OCI-LY1 (cell line): ENCODE measurements at regions not wholly inside any gene's neighbourhood (a gene's known extent, or its start where the extent isn't known, plus 50 kb on each side); places are given as distances from the start of the nearest gene placed in this dataset.

Experiments
- H2AFZ ChIP-seq: fragments of 200-600 bp; sonication (generic), shearing (Covaris generic); 2 replicates; pipeline ENCODE4 v1.6.0; 2014; ENCODE audit warnings: antibody characterized with exemption, mild to moderate bottlenecking, low read length
- H3F3A ChIP-seq: fragments of 200-600 bp; sonication (generic), shearing (Covaris generic); 2 replicates; pipeline ENCODE4 v1.6.0; 2014; ENCODE audit warnings: mild to moderate bottlenecking, antibody characterized with exemption, low read length, moderate library complexity; ENCODE audit not compliant: insufficient read depth
- H3K27ac ChIP-seq: fragments of 200-600 bp; sonication (generic); 2 replicates; pipeline ENCODE4 v1.5.1; 2014; ENCODE audit warnings: low read length, mixed run types, mild to moderate bottlenecking, low read depth; ENCODE audit not compliant: poor library complexity, severe bottlenecking
- H3K27me3 ChIP-seq: fragments of 200-600 bp; sonication (generic); 2 replicates; pipeline ENCODE4 v1.6.0; 2014; ENCODE audit warnings: antibody characterized with exemption, mild to moderate bottlenecking, low read length, moderate library complexity; ENCODE audit not compliant: insufficient read depth
- H3K36me3 ChIP-seq: fragments of 200-600 bp; sonication (generic); 2 replicates; pipeline ENCODE4 v1.6.1; 2014; ENCODE audit warnings: mild to moderate bottlenecking, antibody characterized with exemption, low read length, moderate library complexity, mixed read lengths; ENCODE audit not compliant: insufficient read depth
- H3K4me1 ChIP-seq: fragments of 200-600 bp; sonication (generic); 2 replicates; pipeline ENCODE4 v1.5.1; 2014; ENCODE audit warnings: mild to moderate bottlenecking, low read length, moderate library complexity; ENCODE audit not compliant: insufficient read depth, severe bottlenecking
- H3K4me2 ChIP-seq: fragments of 200-600 bp; sonication (generic), shearing (Covaris generic); 2 replicates; pipeline ENCODE4 v1.6.1; 2014; ENCODE audit warnings: low read length
- H3K4me3 ChIP-seq: fragments of 200-600 bp; sonication (generic); 2 replicates; pipeline ENCODE4 v1.5.1; 2014; ENCODE audit warnings: low read length, low read depth, mild to moderate bottlenecking, mixed read lengths; ENCODE audit not compliant: poor library complexity, severe bottlenecking
- H3K79me2 ChIP-seq: fragments of 200-600 bp; shearing (Covaris generic); 2 replicates; pipeline ENCODE4 v1.6.1; 2016; ENCODE audit warnings: mixed run types, low read length, mixed read lengths; ENCODE audit not compliant: insufficient read depth
- H3K9ac ChIP-seq: fragments of 200-600 bp; sonication (generic), shearing (Covaris generic); 2 replicates; pipeline ENCODE4 v1.6.1; 2014; ENCODE audit warnings: mild to moderate bottlenecking, low read length, mixed read lengths
- H3K9me2 ChIP-seq: fragments of 200-600 bp; sonication (generic), shearing (Covaris generic); 2 replicates; pipeline ENCODE4 v1.6.1; 2014; ENCODE audit warnings: low read depth, mild to moderate bottlenecking, low read length, mixed read lengths
- H3K9me3 ChIP-seq: fragments of 200-600 bp; shearing (Covaris generic); 2 replicates; pipeline ENCODE4 v1.6.1; 2014; ENCODE audit warnings: low read length, mixed read lengths
- H4K20me1 ChIP-seq: fragments of 200-600 bp; sonication (generic), shearing (Covaris generic); 2 replicates; pipeline ENCODE4 v1.6.0; 2016; ENCODE audit warnings: mild to moderate bottlenecking, low read length; ENCODE audit not compliant: insufficient read depth
- CTCF ChIP-seq: fragments of 200-600 bp; sonication (generic), shearing (Covaris generic); IDR thresholded peaks from 2 replicates; pipeline ENCODE4 v1.5.1; 2017; ENCODE audit warnings: mild to moderate bottlenecking, antibody characterized with exemption, low read length, moderate library complexity, mixed read lengths
- EZH2 ChIP-seq: fragments of 200-600 bp; sonication (generic), shearing (Covaris generic); IDR thresholded peaks from 2 replicates; pipeline ENCODE4 v1.8.0; 2017; ENCODE audit warnings: borderline replicate concordance, mixed run types, mild to moderate bottlenecking, antibody characterized with exemption, low read length, moderate library complexity, mixed read lengths

- no peak overlapping the region for H3K4me2 ChIP-seq
- no peak overlapping the region for H3K4me3 ChIP-seq
- H3K9me2 ChIP-seq = no peaks in the 10 kb centered on the region
- TF ChIP-seq EZH2 = no peak
- TF ChIP-seq CTCF = no peak
- H4K20me1 ChIP-seq = no peaks in the 10 kb centered on the region
- H3K9ac ChIP-seq = no peak overlapping the region
- no peaks in the 10 kb centered on the region for H3K4me1 ChIP-seq
- no peaks in the 10 kb centered on the region for H3K27me3 ChIP-seq
- no peaks in the 10 kb centered on the region for H3K9me3 ChIP-seq
- H3K36me3 ChIP-seq = no peaks in the 10 kb centered on the region
- no peaks in the 10 kb centered on the region for H3F3A ChIP-seq
- H2AFZ ChIP-seq = no peak overlapping the region
- H3K79me2 ChIP-seq = no peaks in the 10 kb centered on the region
- no peak overlapping the region for H3K27ac ChIP-seq
These were observed 477.7 kb upstream of the HS6ST1 start for GRCh38 chr2:128796321-128796720.

GRCh38 chr2:128797092-128797491, 478.4 kb upstream of the HS6ST1 start:
- H3F3A ChIP-seq = no peaks in the 10 kb centered on the region
- H4K20me1 ChIP-seq = no peaks in the 10 kb centered on the region
- no peaks in the 10 kb centered on the region for H3K27me3 ChIP-seq
- H3K4me1 ChIP-seq = no peaks in the 10 kb centered on the region
- H3K9ac ChIP-seq = no peak overlapping the region
- H2AFZ ChIP-seq = no peak overlapping the region
- no peaks in the 10 kb centered on the region for H3K79me2 ChIP-seq
- H3K9me2 ChIP-seq = no peaks in the 10 kb centered on the region
- H3K4me2 ChIP-seq = no peak overlapping the region
- H3K9me3 ChIP-seq = no peaks in the 10 kb centered on the region
- no peak overlapping the region for H3K4me3 ChIP-seq
- H3K36me3 ChIP-seq = no peaks in the 10 kb centered on the region
- H3K27ac ChIP-seq = no peak overlapping the region
- TF ChIP-seq EZH2 (no peak), CTCF (no peak)

GRCh38 chr2:128797533-128797932, 478.9 kb upstream of the HS6ST1 start:
- Histone ChIP-seq H3K9me2 (no peaks in the 10 kb centered on the region), H3F3A (no peaks in the 10 kb centered on the region), H2AFZ (no peak overlapping the region), H3K9ac (no peak overlapping the region), H3K4me2 (no peak overlapping the region), H3K36me3 (no peaks in the 10 kb centered on the region), H3K27me3 (no peaks in the 10 kb centered on the region), H3K27ac (no peak overlapping the region), H4K20me1 (no peaks in the 10 kb centered on the region), H3K4me3 (no peak overlapping the region), H3K4me1 (no peaks in the 10 kb centered on the region), H3K9me3 (no peaks in the 10 kb centered on the region), H3K79me2 (no peaks in the 10 kb centered on the region)
- TF ChIP-seq EZH2 (no peak), CTCF (no peak)
